GM21619 (cell line): ENCODE measurements at regions not wholly inside any gene's neighbourhood (a gene's known extent, or its start where the extent isn't known, plus 50 kb on each side); places are given as distances from the start of the nearest gene placed in this dataset.

Source experiments
- ATAC-seq: cut with Tn5 transposase; IDR thresholded peaks from one replicate; pipeline ENCODE4 v1.9.1; 2021; ENCODE audit not compliant: unreplicated experiment

GRCh38 chr5:167755420-167755819, 536.0 kb upstream of the WWC1 start:
- no peak for ATAC-seq

- ATAC-seq, result no peak
Measured at GRCh38 chr5:167759057-167759821, 532.2 kb upstream of the WWC1 start.

GRCh38 chr5:167763772-167764171, 527.7 kb upstream of the WWC1 start:
- ATAC-seq, result no peak

- ATAC-seq, result no peak
Measured at GRCh38 chr5:167764641-167765289, 526.7 kb upstream of the WWC1 start.

GRCh38 chr5:167765352-167765751, 526.1 kb upstream of the WWC1 start:
- no peak for ATAC-seq

GRCh38 chr5:167766957-167767356, 524.5 kb upstream of the WWC1 start:
- no peak for ATAC-seq

GRCh38 chr5:167767795-167768194, 523.6 kb upstream of the WWC1 start:
- ATAC-seq, result no peak

- ATAC-seq, result no peak
Measured at GRCh38 chr5:167769846-167770413, 521.5 kb upstream of the WWC1 start.

- no peak for ATAC-seq
Measured at GRCh38 chr5:167770461-167770860, 521.0 kb upstream of the WWC1 start.

- ATAC-seq, result no peak
Measured at GRCh38 chr5:167771571-167771970, 519.9 kb upstream of the WWC1 start.

GRCh38 chr5:167773668-167774301, 517.7 kb upstream of the WWC1 start:
- ATAC-seq, result no peak

GRCh38 chr5:167777746-167778145, 513.7 kb upstream of the WWC1 start:
- no peak for ATAC-seq

GRCh38 chr5:167778228-167778627, 513.2 kb upstream of the WWC1 start:
- no peak for ATAC-seq

GRCh38 chr5:167779644-167780043, 511.8 kb upstream of the WWC1 start:
- no peak for ATAC-seq

- no peak for ATAC-seq
Measured at GRCh38 chr5:167780177-167780576, 511.3 kb upstream of the WWC1 start.

GRCh38 chr5:167783145-167783817, 508.2 kb upstream of the WWC1 start:
- no peak for ATAC-seq

GRCh38 chr5:167785106-167785505, 506.3 kb upstream of the WWC1 start:
- no peak for ATAC-seq

- no peak for ATAC-seq
Measured at GRCh38 chr5:167785901-167786300, 505.5 kb upstream of the WWC1 start.

- no peak for ATAC-seq
Measured at GRCh38 chr5:167786871-167787578, 504.4 kb upstream of the WWC1 start.

GRCh38 chr5:167790045-167790444, 501.4 kb upstream of the WWC1 start:
- no peak for ATAC-seq
